ENCODE measurements at regions not wholly inside any gene's neighbourhood (a gene's known extent, or its start where the extent isn't known, plus 50 kb on each side); places are given as distances from the start of the nearest gene placed in this dataset.

DNA sequence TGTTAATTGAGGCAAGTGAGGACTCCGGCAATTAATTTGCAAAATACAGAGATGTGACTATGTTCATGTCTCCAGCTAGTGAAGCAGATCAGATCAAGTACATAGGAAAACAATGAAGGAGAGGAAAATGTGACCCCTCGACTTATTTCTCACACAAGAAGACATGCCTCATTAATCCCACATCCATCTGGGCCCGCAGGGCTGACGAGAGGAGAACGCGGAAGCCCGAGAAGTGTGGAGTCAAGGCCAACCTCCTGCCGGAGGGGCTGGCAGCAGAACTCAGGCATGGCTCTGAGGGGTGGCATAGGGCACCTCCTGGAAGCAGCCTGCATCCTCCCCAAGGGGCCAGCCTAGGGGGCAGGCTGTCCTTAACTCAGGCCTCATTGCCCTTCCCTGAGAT, 54.4 kb downstream of the ZNF503 start:
- H3K4me3 ChIP-seq (ENCODE audit: low read depth, low read length), result no peak overlapping the region
- TF ChIP-seq, protein P1, sequence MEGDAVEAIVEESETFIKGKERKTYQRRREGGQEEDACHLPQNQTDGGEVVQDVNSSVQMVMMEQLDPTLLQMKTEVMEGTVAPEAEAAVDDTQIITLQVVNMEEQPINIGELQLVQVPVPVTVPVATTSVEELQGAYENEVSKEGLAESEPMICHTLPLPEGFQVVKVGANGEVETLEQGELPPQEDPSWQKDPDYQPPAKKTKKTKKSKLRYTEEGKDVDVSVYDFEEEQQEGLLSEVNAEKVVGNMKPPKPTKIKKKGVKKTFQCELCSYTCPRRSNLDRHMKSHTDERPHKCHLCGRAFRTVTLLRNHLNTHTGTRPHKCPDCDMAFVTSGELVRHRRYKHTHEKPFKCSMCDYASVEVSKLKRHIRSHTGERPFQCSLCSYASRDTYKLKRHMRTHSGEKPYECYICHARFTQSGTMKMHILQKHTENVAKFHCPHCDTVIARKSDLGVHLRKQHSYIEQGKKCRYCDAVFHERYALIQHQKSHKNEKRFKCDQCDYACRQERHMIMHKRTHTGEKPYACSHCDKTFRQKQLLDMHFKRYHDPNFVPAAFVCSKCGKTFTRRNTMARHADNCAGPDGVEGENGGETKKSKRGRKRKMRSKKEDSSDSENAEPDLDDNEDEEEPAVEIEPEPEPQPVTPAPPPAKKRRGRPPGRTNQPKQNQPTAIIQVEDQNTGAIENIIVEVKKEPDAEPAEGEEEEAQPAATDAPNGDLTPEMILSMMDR (IDR thresholded peaks at IDR 0.05; ENCODE audit: low read depth, low read length), result no peak
- no peak for DNase-seq (ENCODE audit: low read depth, low spot score)
- in situ Hi-C loops (cut with HindIII; ENCODE audit: low sequenced_read_pairs), result no loop called here

DNA sequence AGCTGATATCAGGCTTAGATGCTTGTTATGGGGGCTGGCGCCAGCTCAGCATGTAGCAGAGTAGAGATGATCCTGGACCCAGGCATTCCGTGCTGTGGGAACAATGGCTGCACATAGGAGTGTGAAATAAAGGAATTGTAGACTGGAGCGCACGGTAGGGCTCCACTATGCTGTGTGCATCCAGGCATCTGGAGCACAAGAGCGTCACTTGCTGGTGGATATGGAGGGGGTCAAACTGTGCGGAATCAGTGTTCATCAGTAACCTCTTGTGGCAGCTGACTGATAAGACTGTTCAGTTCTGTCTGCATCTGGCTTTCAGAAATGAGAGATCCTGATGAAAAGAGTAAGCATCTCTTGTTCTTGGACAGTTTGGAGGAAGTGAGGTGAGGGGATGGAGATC, 55.8 kb downstream of the ZNF503 start:
- in situ Hi-C loops (cut with HindIII; ENCODE audit: low sequenced_read_pairs), result no loop called here
- TF ChIP-seq, protein P1 (IDR thresholded peaks at IDR 0.05; ENCODE audit: low read depth, low read length), result no peak
- DNase-seq (ENCODE audit: low read depth, low spot score), result no peak
- H3K4me3 ChIP-seq (ENCODE audit: low read depth, low read length), result no peak overlapping the region

- no peak for DNase-seq (ENCODE audit: low read depth, low spot score)
- in situ Hi-C loops (cut with HindIII; ENCODE audit: low sequenced_read_pairs), result no loop called here
- no peak overlapping the region for H3K4me3 ChIP-seq (ENCODE audit: low read depth, low read length)
- TF ChIP-seq, protein P1 (IDR thresholded peaks at IDR 0.05; ENCODE audit: low read depth, low read length), result no peak
Measured at GRCh38 chr10:75344170-75344569, 57.4 kb downstream of the ZNF503 start.

DNA sequence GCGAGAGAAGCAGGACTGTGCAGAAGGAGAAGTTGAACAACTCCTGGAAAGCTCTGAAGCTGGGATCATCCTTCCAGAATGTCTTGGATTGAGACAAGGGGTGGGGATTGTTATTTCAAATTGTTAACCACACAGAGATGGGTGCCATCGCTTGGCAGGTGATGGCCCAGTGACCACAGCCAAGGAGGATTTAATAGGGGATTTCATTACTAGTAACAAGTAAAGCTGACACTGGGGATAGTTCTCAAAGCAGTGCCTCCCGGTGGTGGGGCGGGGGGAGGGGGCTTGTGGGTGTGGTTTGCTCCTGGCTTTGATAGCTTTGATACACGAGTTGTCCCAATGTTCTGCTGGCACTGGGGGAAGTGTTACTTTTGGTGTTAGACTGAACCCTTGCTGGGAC, 59.2 kb downstream of the ZNF503 start:
- TF ChIP-seq, protein P1 (IDR thresholded peaks at IDR 0.05; ENCODE audit: low read depth, low read length), result no peak
- DNase-seq (ENCODE audit: low read depth, low spot score), result no peak
- in situ Hi-C loops (cut with HindIII; ENCODE audit: low sequenced_read_pairs), result no loop called here
- H3K4me3 ChIP-seq (ENCODE audit: low read depth, low read length), result no peak overlapping the region

DNA sequence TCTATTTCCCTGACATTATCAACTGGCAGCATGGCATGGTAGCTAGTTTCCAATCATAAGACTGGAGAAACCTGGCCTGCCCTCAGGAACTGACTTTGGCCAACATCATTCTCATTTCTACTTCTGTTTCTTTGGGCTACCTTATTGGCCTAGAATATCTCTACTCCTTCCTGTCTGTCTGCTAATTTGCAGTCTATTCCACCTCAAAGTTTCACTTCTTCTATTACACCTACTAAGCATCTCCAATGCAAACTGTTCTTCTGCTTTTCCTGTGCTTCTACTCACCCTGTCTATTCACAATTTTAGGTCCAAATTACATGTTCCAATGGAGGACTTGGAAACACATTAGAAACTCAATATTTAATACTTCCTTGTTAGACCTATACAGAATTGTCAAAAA, 65.6 kb downstream of the ZNF503 start:
- in situ Hi-C loops (cut with HindIII; ENCODE audit: low sequenced_read_pairs), result no loop called here
- DNase-seq (ENCODE audit: low read depth, low spot score), result no peak
- TF ChIP-seq, protein P1 (IDR thresholded peaks at IDR 0.05; ENCODE audit: low read depth, low read length), result no peak
- H3K4me3 ChIP-seq (ENCODE audit: low read depth, low read length), result no peak overlapping the region

- in situ Hi-C loops (cut with HindIII; ENCODE audit: low sequenced_read_pairs), result no loop called here
Measured at GRCh38 chr10:75335191-75335590, 66.4 kb downstream of the ZNF503 start.

More at GRCh38 chr10:75335191-75335590, 66.4 kb downstream of the ZNF503 start:
- DNase-seq (ENCODE audit: low read depth, low spot score), result no peak
- H3K4me3 ChIP-seq (ENCODE audit: low read depth, low read length), result no peak overlapping the region
- TF ChIP-seq, protein P1 (IDR thresholded peaks at IDR 0.05; ENCODE audit: low read depth, low read length), result no peak

Measured in astrocyte of the spinal cord (primary cell).